Mammary epithelial cell (primary cell): ENCODE measurements at regions not wholly inside any gene's neighbourhood (a gene's known extent, or its start where the extent isn't known, plus 50 kb on each side); places are given as distances from the start of the nearest gene placed in this dataset.

Source experiments
- EZH2 ChIP-seq: IDR thresholded peaks from 2 replicates; pipeline ENCODE4 v1.6.1; 2012; ENCODE audit warnings: low read length, inconsistent platforms, borderline replicate concordance
- TF ChIP-seq, protein P1 (sequence below), 2 donors: IDR thresholded peaks in 1 of 2; conservative IDR thresholded peaks in 1 of 2; 2 replicates each; pipeline ENCODE4 v1.5.1; 2011 to 2012; ENCODE audit warnings: inconsistent platforms in 2 of 2, low read length in 2 of 2, mild to moderate bottlenecking in 2 of 2, control low read depth in 1 of 2, low read depth in 1 of 2; ENCODE audit not compliant: insufficient read depth in 1 of 2; ENCODE audit errors: extremely low read depth in 1 of 2

DNA sequence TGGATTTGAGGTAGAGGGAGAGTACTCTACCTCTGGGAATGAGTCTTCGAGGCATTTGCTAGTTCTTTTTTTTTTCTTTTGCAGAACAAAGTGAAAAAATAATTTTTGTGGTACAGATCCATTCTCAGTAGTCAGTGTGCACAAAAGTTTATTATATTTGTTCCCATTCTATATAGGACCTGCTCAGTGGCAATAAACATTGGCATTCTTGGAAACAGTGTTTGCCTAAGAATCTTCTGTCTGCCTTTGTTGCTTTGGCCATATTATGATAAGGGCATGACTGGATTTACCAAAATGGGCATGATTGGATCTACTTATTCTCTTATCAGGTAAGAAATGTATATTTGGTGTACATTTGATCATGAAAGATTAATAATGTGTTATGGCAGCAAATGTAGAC is 583.3 kb downstream of the PLCL1 start:
- TF ChIP-seq, protein P1, sequence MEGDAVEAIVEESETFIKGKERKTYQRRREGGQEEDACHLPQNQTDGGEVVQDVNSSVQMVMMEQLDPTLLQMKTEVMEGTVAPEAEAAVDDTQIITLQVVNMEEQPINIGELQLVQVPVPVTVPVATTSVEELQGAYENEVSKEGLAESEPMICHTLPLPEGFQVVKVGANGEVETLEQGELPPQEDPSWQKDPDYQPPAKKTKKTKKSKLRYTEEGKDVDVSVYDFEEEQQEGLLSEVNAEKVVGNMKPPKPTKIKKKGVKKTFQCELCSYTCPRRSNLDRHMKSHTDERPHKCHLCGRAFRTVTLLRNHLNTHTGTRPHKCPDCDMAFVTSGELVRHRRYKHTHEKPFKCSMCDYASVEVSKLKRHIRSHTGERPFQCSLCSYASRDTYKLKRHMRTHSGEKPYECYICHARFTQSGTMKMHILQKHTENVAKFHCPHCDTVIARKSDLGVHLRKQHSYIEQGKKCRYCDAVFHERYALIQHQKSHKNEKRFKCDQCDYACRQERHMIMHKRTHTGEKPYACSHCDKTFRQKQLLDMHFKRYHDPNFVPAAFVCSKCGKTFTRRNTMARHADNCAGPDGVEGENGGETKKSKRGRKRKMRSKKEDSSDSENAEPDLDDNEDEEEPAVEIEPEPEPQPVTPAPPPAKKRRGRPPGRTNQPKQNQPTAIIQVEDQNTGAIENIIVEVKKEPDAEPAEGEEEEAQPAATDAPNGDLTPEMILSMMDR (conservative IDR thresholded peaks at IDR 0.05 in 1 of 2, IDR thresholded peaks at IDR 0.05 in 1 of 2; ENCODE audit: extremely low read depth in 1 of 2, insufficient read depth in 1 of 2, low read depth in 1 of 2, low read length in 2 of 2) = no peak
- TF ChIP-seq EZH2 = no peak
